HG03103 (cell line): ENCODE measurements at regions not wholly inside any gene's neighbourhood (a gene's known extent, or its start where the extent isn't known, plus 50 kb on each side); places are given as distances from the start of the nearest gene placed in this dataset.
"Not testable (repeated sequence)": the region's sequence is repeated elsewhere in the genome, so short reads cannot be mapped to it uniquely, and the experiment has no call there.

Source experiments
- ATAC-seq: cut with Tn5 transposase; IDR thresholded peaks from one replicate; pipeline ENCODE4 v1.9.1; 2021; ENCODE audit warnings: low read depth; ENCODE audit not compliant: unreplicated experiment

DNA sequence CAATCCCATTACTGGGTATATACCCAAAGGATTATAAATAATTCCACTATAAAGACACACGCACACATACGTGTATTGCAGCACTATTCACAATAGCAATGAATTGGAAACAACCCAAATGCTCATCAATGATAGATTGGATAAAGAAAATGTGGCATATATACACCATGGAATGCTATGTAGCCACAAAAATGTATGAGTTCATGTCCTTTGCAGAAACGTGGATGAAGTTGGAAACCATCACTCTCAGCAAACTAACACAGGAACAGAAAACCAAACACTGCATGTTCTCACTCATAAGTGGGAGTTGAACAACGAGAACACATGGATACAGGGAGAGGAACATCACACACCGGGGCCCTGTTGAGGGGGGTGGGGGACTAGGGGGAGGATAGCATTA is 619.0 kb downstream of the LIG4 start:
- not testable (repeated sequence) for ATAC-seq

GRCh38 chr13:107590556-107590955 is 624.8 kb downstream of the LIG4 start:
- ATAC-seq = no peak

DNA sequence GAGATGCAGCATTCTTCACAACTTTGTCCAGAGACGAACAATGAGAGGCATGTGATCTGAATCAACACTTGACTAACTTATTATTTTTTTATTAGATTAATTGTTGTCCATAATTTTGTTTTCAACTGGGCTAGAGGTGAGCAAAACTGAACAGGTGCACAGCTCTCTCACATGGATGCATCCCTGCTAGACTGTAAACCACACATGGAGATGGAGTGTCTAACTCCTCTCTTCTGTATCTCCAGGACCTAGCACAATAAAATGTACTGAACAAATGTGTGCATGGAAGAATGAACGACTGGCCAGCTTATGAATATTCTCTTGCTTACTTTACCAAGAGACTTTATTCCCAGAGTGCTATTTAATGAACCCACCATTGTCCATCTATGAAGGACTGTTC is 627.7 kb downstream of the LIG4 start:
- no peak for ATAC-seq

DNA sequence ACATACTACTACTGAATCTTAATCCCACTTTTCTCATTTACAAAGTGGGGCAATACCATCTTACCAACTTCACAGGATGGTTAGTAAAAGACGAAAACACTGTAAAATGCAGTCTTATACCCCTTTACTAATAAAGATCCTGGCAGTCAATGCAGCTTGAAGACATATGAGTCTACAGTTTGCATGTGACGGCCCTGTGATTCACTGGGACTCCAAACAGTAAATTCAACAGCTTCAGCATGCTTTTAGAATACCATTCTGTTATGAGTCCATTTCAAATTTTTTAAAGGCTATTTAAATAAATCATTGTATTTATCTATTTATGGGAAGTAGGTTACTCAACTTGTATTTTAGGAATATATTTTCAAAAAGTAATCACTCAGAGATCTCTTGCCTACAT is 629.1 kb downstream of the LIG4 start:
- ATAC-seq = no peak

- ATAC-seq = no peak
Measured at GRCh38 chr13:107585469-107586180, 629.7 kb downstream of the LIG4 start.

DNA sequence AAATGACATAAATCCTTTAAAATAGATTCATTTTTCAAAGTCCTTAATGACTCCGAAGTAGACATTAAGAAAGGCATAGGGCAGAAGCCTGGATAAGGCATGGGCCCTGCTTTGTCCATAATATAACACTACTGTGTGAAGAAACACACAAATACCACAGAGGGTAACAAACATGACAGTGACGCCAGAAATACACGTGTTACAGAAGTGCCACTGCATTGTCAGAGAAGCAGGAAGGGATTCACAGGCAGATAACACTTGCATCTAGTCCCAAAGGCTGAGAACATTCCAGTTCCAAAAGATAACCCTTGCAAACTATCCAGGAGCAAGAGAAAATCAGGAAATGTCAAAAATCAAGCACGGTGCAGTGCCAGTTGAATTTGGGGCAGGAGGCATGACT is 633.2 kb downstream of the LIG4 start:
- no peak for ATAC-seq

- ATAC-seq = no peak
Measured at GRCh38 chr13:107580741-107581412, 634.5 kb downstream of the LIG4 start.

- no peak for ATAC-seq
Measured at GRCh38 chr13:107576430-107576829, 638.9 kb downstream of the LIG4 start.

GRCh38 chr13:107574517-107575210 is 640.7 kb downstream of the LIG4 start:
- ATAC-seq = no peak

- no peak for ATAC-seq
Measured at GRCh38 chr13:107573184-107573583, 642.2 kb downstream of the LIG4 start.

GRCh38 chr13:107572156-107572555 is 643.2 kb downstream of the LIG4 start:
- ATAC-seq = no peak

DNA sequence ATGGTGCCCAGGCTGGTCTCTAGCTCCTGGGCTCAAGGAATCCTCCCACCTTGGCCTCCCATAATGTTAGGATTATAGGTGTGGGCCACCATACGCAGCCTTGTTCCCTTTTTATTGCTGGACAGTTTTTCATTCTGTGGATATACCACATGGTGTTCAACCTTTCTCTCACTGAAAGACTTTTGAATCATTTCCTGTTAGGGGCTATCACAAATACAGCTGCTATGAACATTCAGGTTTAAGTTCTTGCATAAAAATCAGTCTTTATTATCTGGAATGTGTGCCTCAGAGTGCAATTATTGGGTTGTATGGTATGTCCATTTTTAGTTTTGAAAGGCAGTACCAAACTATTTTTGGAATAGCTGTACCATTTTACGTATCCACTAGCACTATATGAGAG is 647.2 kb downstream of the LIG4 start:
- ATAC-seq = no peak

- ATAC-seq = no peak
Measured at GRCh38 chr13:107563099-107563925, 652.0 kb downstream of the LIG4 start.

DNA sequence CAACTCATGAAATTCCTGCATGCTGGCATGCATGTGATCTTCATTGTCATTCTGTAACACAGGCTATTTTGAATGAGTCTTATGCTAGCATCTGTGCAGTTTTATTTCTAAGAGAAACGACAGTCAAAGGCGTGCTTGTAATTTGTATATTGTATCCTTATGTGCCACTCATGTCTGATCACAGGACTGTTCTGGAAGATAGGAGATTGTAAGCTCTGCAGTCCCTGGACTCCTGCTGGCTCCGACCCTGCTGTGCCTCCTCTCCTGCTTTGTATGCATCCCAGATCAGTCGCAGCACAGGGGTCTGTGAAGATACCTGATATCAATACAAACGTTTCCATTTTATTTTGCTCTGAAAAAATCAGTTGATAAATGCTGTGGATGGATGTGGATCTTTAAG is 653.1 kb downstream of the LIG4 start:
- ATAC-seq = no peak

- no peak for ATAC-seq
Measured at GRCh38 chr13:107554460-107554859, 660.9 kb downstream of the LIG4 start.

GRCh38 chr13:107553838-107554237 is 661.5 kb downstream of the LIG4 start:
- ATAC-seq = no peak

- no peak for ATAC-seq
Measured at GRCh38 chr13:107551521-107551920, 663.8 kb downstream of the LIG4 start.

DNA sequence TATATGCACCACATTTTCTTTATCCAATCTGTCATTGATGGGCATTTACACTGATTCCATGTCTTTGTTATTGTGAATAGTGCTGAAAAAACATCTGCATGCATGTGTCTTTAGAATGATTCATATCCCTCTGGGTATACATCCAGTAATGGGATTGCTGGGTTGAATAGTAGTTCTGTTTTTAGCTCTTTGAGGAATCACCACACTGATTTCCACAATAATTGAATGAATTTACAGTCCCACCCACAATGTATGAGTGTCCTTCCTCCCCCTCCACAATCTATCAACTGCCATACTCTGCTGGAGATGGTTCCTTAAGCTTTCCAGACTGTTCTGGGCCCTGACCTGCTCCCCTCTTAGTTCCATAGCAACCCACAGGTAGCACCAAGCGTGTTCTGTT is 667.0 kb downstream of the LIG4 start:
- no peak for ATAC-seq

DNA sequence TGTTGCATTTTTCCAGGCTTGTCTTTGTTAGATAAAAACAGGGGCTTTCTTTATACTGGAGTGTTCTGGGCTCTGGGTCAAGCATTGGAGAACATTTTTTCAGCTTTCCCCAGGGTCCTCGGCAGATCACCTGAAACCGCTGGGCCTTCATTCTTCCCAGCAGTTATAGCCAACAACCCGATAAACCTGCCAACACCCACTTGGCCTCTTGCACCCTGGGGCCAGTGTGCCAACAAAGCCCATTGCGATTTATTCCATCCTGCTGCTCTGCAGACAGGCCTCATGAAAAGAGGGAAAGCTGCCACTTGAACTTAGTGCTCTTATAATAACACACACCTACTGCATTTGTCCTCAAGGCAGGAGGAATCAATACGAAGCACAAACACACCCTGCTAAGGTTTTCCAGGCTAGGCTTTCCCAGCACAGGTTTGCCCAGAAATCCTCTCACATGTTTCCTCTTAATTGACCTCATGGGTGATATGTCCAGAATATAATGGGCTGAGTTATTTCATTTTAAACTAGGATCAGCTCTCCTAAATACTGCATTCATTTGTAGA is 669.3 kb downstream of the LIG4 start:
- no peak for ATAC-seq

- no peak for ATAC-seq
Measured at GRCh38 chr13:107534548-107534947, 680.8 kb downstream of the LIG4 start.

DNA sequence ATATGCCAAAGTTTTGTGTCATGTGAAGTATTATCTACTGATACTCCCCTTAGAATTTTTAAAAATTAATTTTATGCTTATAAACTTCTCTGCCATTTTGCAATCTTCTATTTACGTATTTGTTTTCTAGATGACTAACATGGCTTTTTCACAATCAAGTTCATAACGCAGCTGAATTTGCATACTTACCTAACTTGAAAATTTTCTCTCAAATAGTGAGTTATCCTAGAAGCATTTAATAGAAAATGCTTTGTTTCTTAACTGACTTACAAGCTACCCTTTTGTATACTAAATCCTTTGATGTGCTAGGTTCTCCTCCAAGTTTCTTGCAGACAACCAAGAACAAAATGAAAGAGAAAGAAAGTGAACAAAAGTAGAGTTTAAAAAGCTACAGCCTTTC is 683.5 kb downstream of the LIG4 start:
- ATAC-seq = no peak
